Astrocyte (in vitro differentiated cells and primary cell): ENCODE measurements at regions not wholly inside any gene's neighbourhood (a gene's known extent, or its start where the extent isn't known, plus 50 kb on each side); places are given as distances from the start of the nearest gene placed in this dataset.

Experiments used
- DNase-seq: peaks from one replicate; pipeline ENCODE4 v3.0.0-alpha.2; 2010; ENCODE audit warnings: low read depth
- FAIRE-seq: peaks from 2 replicates; lab custom pipeline; 2011; peaks lifted over from hg19 to GRCh38; lab: Jason Lieb, UNC
- H2AFZ ChIP-seq: 2 replicates; pipeline ENCODE4 v1.6.0; 2012; ENCODE audit warnings: low read depth, low read length, inconsistent platforms
- H3K27ac ChIP-seq: 2 replicates; pipeline ENCODE4 v1.5.1; 2011; ENCODE audit warnings: low read depth, low read length, inconsistent platforms
- H3K27me3 ChIP-seq: 2 replicates; pipeline ENCODE4 v1.6.0; 2011; ENCODE audit warnings: low read length, inconsistent platforms; ENCODE audit not compliant: insufficient read depth
- H3K36me3 ChIP-seq: 2 replicates; pipeline ENCODE4 v1.5.1; 2011; ENCODE audit warnings: low read length, inconsistent platforms; ENCODE audit not compliant: insufficient read depth
- H3K4me1 ChIP-seq: 2 replicates; pipeline ENCODE4 v1.5.1; 2011; ENCODE audit warnings: low read length, inconsistent platforms; ENCODE audit not compliant: insufficient read depth
- H3K4me2 ChIP-seq: 2 replicates; pipeline ENCODE4 v1.6.0; 2012; ENCODE audit warnings: low read length, inconsistent platforms
- H3K4me3 ChIP-seq: 2 replicates; pipeline ENCODE4 v1.5.1; 2011; ENCODE audit warnings: low read depth, mild to moderate bottlenecking, low read length, inconsistent platforms; ENCODE audit not compliant: insufficient read depth
- H3K79me2 ChIP-seq: 2 replicates; pipeline ENCODE4 v1.6.0; 2012; ENCODE audit warnings: mild to moderate bottlenecking, low read length, inconsistent platforms; ENCODE audit not compliant: insufficient read depth
- H3K9ac ChIP-seq: 2 replicates; pipeline ENCODE4 v1.6.0; 2012; ENCODE audit warnings: mild to moderate bottlenecking, low read length, inconsistent platforms
- H3K9me3 ChIP-seq: 2 replicates; pipeline ENCODE4 v1.5.1; 2012; ENCODE audit warnings: low read depth, mild to moderate bottlenecking, low read length, inconsistent platforms; ENCODE audit not compliant: insufficient read depth
- H4K20me1 ChIP-seq: 2 replicates; pipeline ENCODE4 v1.6.0; 2012; ENCODE audit warnings: low read length, inconsistent platforms; ENCODE audit not compliant: insufficient read depth
- H3K27ac Mint-ChIP-seq: one replicate; pipeline ENCODE4 v1.8.0; 2021; ENCODE audit warnings: mild to moderate bottlenecking, mixed read lengths; ENCODE audit not compliant: unreplicated experiment
- H3K27me3 Mint-ChIP-seq: one replicate; pipeline ENCODE4 v1.8.0; 2021; ENCODE audit warnings: low read depth, mixed read lengths; ENCODE audit not compliant: unreplicated experiment
- H3K36me3 Mint-ChIP-seq: one replicate; pipeline ENCODE4 v1.8.0; 2021; ENCODE audit warnings: low read depth, mixed read lengths; ENCODE audit not compliant: unreplicated experiment
- H3K4me1 Mint-ChIP-seq: one replicate; pipeline ENCODE4 v1.8.0; 2021; ENCODE audit warnings: low read depth, mixed read lengths; ENCODE audit not compliant: unreplicated experiment
- H3K4me3 Mint-ChIP-seq: one replicate; pipeline ENCODE4 v1.8.0; 2021; ENCODE audit warnings: mild to moderate bottlenecking, moderate library complexity, mixed read lengths; ENCODE audit not compliant: unreplicated experiment
- H3K9me3 Mint-ChIP-seq: one replicate; pipeline ENCODE4 v1.8.0; 2021; ENCODE audit warnings: mild to moderate bottlenecking, mixed read lengths; ENCODE audit not compliant: unreplicated experiment
- CTCF ChIP-seq: IDR thresholded peaks from 2 replicates; pipeline ENCODE4 v1.5.1; 2011; ENCODE audit warnings: low read depth, mild to moderate bottlenecking, inconsistent platforms, low read length, moderate library complexity; ENCODE audit not compliant: insufficient read depth
- EZH2 ChIP-seq: IDR thresholded peaks from 2 replicates; pipeline ENCODE4 v1.6.1; 2012; ENCODE audit warnings: mild to moderate bottlenecking, low read length, inconsistent platforms; ENCODE audit not compliant: insufficient read depth

- Histone ChIP-seq H3K4me2 (no peak overlapping the region), H3K79me2 (no peaks in the 10 kb centered on the region), H3K4me1 (no peaks in the 10 kb centered on the region), H3K9me3 (peaks cover 2% of the 10 kb centered on the region), H3K36me3 (no peaks in the 10 kb centered on the region), H3K27me3 (no peaks in the 10 kb centered on the region), H3K27ac (no peak overlapping the region), H3K9ac (no peak overlapping the region), H3K4me3 (no peak overlapping the region), H4K20me1 (no peaks in the 10 kb centered on the region), H2AFZ (no peak overlapping the region)
- DNase-seq = no peak
- no peak for FAIRE-seq
- Mint-ChIP-seq H3K4me1 (no peaks in the 10 kb centered on the region), H3K36me3 (no peaks in the 10 kb centered on the region), H3K27me3 (no peaks in the 10 kb centered on the region), H3K27ac (no peak overlapping the region), H3K9me3 (no peaks in the 10 kb centered on the region), H3K4me3 (no peak overlapping the region)
- TF ChIP-seq CTCF (no peak), EZH2 (no peak)
Measured at GRCh38 chr17:22600644-22601298, 908.4 kb downstream of the KCNJ18 start.
